Caco-2 (cell line): ENCODE measurements at regions not wholly inside any gene's neighbourhood (a gene's known extent, or its start where the extent isn't known, plus 50 kb on each side); places are given as distances from the start of the nearest gene placed in this dataset.

Experiments used
- BruUV-seq: library from RNA; stranded (reverse); fragments of 400-500 nt; replicated peaks from 2 replicates; lab custom pipeline; 2021; lab: Mats Ljungman, UMichigan
- CTCF ChIA-PET: fragments of 300-600 bp; sonication (Branson Sonifier 250); formaldehyde crosslinking; loops from one replicate; lab custom pipeline; 2022; ENCODE audit warnings: antibody characterized with exemption; lab: Charles Lee
- POLR2A ChIA-PET: fragments of 300-600 bp; sonication (Branson Sonifier 250); formaldehyde crosslinking; loops from one replicate; lab custom pipeline; 2022; ENCODE audit warnings: antibody characterized with exemption; lab: Charles Lee
- DNase-seq, 2 experiments: peaks; one replicate each; pipeline versions ENCODE4 v3.0.0 to v3.0.0-alpha.2; 2020 to 2022
- H3K27me3 ChIP-seq: replicated peaks from 2 replicates; pipeline ENCODE4 v1.6.0; 2011; ENCODE audit warnings: low read length; ENCODE audit not compliant: control insufficient read depth, insufficient read depth
- H3K36me3 ChIP-seq: 2 replicates; pipeline ENCODE4 v1.5.1; 2011; ENCODE audit warnings: low read length; ENCODE audit not compliant: control insufficient read depth, insufficient read depth
- H3K4me1 ChIP-seq: fragments of 250-450 bp; sonication (Bioruptor Pico); 2 replicates; pipeline ENCODE4 v1.5.1; 2020; ENCODE audit warnings: mild to moderate bottlenecking
- H3K4me3 ChIP-seq: 2 replicates; pipeline ENCODE4 v1.5.1; 2011; ENCODE audit warnings: low read depth, mild to moderate bottlenecking, control low read depth, low read length
- H3K9me3 ChIP-seq: fragments of 250-450 bp; sonication (Bioruptor Pico); 2 replicates; pipeline ENCODE4 v1.5.1; 2020; ENCODE audit warnings: mild to moderate bottlenecking, moderate library complexity
- H3K27ac Mint-ChIP-seq: one replicate; pipeline ENCODE4 v1.8.0; 2022; ENCODE audit warnings: mixed read lengths; ENCODE audit not compliant: unreplicated experiment
- H3K27me3 Mint-ChIP-seq: one replicate; pipeline ENCODE4 v1.8.0; 2022; ENCODE audit warnings: mixed read lengths; ENCODE audit not compliant: insufficient read depth, unreplicated experiment
- H3K36me3 Mint-ChIP-seq: one replicate; pipeline ENCODE4 v1.8.0; 2022; ENCODE audit warnings: mild to moderate bottlenecking, mixed read lengths; ENCODE audit not compliant: insufficient read depth, unreplicated experiment
- H3K4me1 Mint-ChIP-seq: one replicate; pipeline ENCODE4 v1.8.0; 2022; ENCODE audit warnings: low read depth, mixed read lengths; ENCODE audit not compliant: unreplicated experiment
- H3K4me3 Mint-ChIP-seq: one replicate; pipeline ENCODE4 v1.8.0; 2022; ENCODE audit warnings: mild to moderate bottlenecking, moderate library complexity, mixed read lengths; ENCODE audit not compliant: unreplicated experiment
- H3K9me3 Mint-ChIP-seq: one replicate; pipeline ENCODE4 v1.8.0; 2022; ENCODE audit warnings: mixed read lengths; ENCODE audit not compliant: unreplicated experiment
- intact Hi-C: fragments of 100-400 bp; cut with micrococcal nuclease; formaldehyde crosslinking; loops from one replicate; pipeline ENCODE4 v1.10.0; 2022; ENCODE audit not compliant: unreplicated experiment
- TF ChIP-seq, protein P1 (sequence below), 2 experiments: fragments of 200-600 bp in 1 of 2; IDR thresholded peaks; 1 replicate in 1 of 2; 2 replicates in 1 of 2; pipeline versions ENCODE4 v1.5.1 to v1.8.0; 2011 to 2022; ENCODE audit warnings: antibody characterized with exemption in 1 of 2, control low read depth in 1 of 2, inconsistent platforms in 1 of 2, low read depth in 1 of 2, low read length in 1 of 2, mild to moderate bottlenecking in 1 of 2, moderate library complexity in 1 of 2; ENCODE audit not compliant: insufficient read depth in 1 of 2, severe bottlenecking in 1 of 2, unreplicated experiment in 1 of 2

DNA sequence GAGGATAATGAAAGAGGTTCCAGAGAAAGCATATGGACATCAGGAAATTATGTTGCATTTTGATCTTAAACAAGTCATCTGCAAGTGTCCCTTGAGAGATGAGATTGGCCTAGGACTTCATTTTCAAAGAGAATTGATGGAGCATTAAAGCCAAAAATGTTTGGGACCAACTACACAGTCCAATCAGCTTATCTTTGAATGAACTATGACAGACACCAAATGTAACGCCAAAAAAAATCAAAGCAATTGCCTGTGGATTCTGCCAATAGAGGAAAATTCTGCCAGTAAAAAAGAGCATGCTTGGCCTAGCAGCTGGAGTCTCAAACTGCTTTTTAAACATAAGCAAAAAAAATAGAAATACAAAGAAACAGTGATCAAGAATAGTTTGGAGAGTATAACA lies 594.5 kb upstream of the CHAC2 start:
- ChIA-PET CTCF (no interaction called here), POLR2A (no interaction called here)
- H3K4me1 Mint-ChIP-seq: no peaks in the 10 kb centered on the region
- H3K4me3 Mint-ChIP-seq: no peak overlapping the region
- Histone ChIP-seq H3K27me3 (no peaks in the 10 kb centered on the region), H3K4me3 (no peak overlapping the region), H3K4me1 (no peaks in the 10 kb centered on the region), H3K9me3 (no peaks in the 10 kb centered on the region), H3K36me3 (no peaks in the 10 kb centered on the region)
- peaks cover 4% of the 10 kb centered on the region for H3K27me3 Mint-ChIP-seq
- no peak overlapping the region for H3K27ac Mint-ChIP-seq
- H3K9me3 Mint-ChIP-seq: no peaks in the 10 kb centered on the region
- TF ChIP-seq, protein P1, sequence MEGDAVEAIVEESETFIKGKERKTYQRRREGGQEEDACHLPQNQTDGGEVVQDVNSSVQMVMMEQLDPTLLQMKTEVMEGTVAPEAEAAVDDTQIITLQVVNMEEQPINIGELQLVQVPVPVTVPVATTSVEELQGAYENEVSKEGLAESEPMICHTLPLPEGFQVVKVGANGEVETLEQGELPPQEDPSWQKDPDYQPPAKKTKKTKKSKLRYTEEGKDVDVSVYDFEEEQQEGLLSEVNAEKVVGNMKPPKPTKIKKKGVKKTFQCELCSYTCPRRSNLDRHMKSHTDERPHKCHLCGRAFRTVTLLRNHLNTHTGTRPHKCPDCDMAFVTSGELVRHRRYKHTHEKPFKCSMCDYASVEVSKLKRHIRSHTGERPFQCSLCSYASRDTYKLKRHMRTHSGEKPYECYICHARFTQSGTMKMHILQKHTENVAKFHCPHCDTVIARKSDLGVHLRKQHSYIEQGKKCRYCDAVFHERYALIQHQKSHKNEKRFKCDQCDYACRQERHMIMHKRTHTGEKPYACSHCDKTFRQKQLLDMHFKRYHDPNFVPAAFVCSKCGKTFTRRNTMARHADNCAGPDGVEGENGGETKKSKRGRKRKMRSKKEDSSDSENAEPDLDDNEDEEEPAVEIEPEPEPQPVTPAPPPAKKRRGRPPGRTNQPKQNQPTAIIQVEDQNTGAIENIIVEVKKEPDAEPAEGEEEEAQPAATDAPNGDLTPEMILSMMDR (IDR thresholded peaks at IDR 0.05; ENCODE audit: insufficient read depth in 1 of 2, low read depth in 1 of 2, low read length in 1 of 2, severe bottlenecking in 1 of 2, unreplicated experiment in 1 of 2): no peak
- BruUV-seq: no TSS peak
- intact Hi-C loops: no loop called here
- H3K36me3 Mint-ChIP-seq: no peaks in the 10 kb centered on the region
- DNase-seq: no peak

DNA sequence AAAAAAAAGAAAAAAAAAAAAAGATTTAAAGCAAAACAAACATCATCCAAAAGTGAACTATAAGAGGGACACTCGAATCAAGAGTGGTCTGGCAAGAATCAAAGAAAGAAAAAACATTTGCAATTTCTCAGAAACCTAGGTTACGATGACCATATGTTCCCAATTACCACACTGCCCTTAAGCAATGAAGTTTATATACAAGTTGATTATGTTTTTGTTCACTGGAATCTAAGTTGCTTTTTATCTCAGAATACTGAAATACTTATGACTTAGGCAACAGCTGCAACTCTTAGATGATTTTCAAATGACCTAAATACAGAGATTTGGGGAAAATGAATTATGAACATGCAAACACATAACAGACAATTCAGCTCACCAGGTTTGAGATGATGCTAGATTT lies 597.1 kb upstream of the CHAC2 start:
- Histone ChIP-seq H3K36me3 (no peaks in the 10 kb centered on the region), H3K27me3 (no peaks in the 10 kb centered on the region), H3K4me1 (no peaks in the 10 kb centered on the region), H3K4me3 (no peak overlapping the region), H3K9me3 (no peaks in the 10 kb centered on the region)
- Mint-ChIP-seq H3K4me1 (no peaks in the 10 kb centered on the region), H3K9me3 (no peaks in the 10 kb centered on the region), H3K36me3 (no peaks in the 10 kb centered on the region), H3K27ac (no peak overlapping the region), H3K4me3 (no peak overlapping the region), H3K27me3 (peaks cover 4% of the 10 kb centered on the region)
- POLR2A ChIA-PET: no interaction called here
- no peak for DNase-seq
- intact Hi-C loops: no loop called here
- TF ChIP-seq, protein P1 (IDR thresholded peaks at IDR 0.05; ENCODE audit: insufficient read depth in 1 of 2, low read depth in 1 of 2, low read length in 1 of 2, severe bottlenecking in 1 of 2, unreplicated experiment in 1 of 2): no peak
- BruUV-seq: no TSS peak
- CTCF ChIA-PET: no interaction called here

DNA sequence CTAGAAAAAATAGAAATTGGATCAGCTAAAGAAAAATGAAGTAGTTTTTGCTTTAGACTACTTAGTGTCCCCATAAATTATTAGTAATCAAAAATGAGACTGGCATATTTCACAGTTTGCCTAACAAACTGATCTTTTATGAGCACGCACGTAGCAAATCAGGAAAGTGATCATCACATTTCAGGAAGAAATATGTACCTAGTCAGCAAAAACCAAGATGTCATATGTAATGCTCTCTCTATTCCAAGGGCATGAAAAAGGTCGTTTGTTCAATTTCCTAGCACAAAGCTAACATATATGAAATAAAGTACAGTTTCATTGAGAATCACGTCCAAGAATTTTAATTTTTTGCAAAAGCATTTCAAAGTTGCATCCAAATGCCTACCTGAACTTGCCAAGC lies 600.4 kb upstream of the CHAC2 start:
- Histone ChIP-seq H3K4me3 (no peak overlapping the region), H3K9me3 (no peaks in the 10 kb centered on the region), H3K27me3 (no peaks in the 10 kb centered on the region), H3K4me1 (no peaks in the 10 kb centered on the region), H3K36me3 (no peaks in the 10 kb centered on the region)
- POLR2A ChIA-PET: no interaction called here
- TF ChIP-seq, protein P1 (IDR thresholded peaks at IDR 0.05; ENCODE audit: insufficient read depth in 1 of 2, low read depth in 1 of 2, low read length in 1 of 2, severe bottlenecking in 1 of 2, unreplicated experiment in 1 of 2): no peak
- H3K27ac Mint-ChIP-seq: no peak overlapping the region
- H3K4me3 Mint-ChIP-seq: no peak overlapping the region
- H3K36me3 Mint-ChIP-seq: no peaks in the 10 kb centered on the region
- BruUV-seq: no TSS peak
- peaks cover 6% of the 10 kb centered on the region for H3K9me3 Mint-ChIP-seq
- no peaks in the 10 kb centered on the region for H3K4me1 Mint-ChIP-seq
- DNase-seq: no peak
- H3K27me3 Mint-ChIP-seq: peaks cover 6% of the 10 kb centered on the region
- CTCF ChIA-PET: no interaction called here
- intact Hi-C loops: no loop called here
